ENCODE measurements at regions not wholly inside any gene's neighbourhood (a gene's known extent, or its start where the extent isn't known, plus 50 kb on each side); places are given as distances from the start of the nearest gene placed in this dataset.

- Histone ChIP-seq H3K36me3 (ENCODE audit: control insufficient read depth, insufficient read depth, low read length) (no peaks in the 10 kb centered on the region), H3K9me3 (ENCODE audit: control insufficient read depth, insufficient read depth, low read depth, low read length) (no peaks in the 10 kb centered on the region), H3K27me3 (ENCODE audit: control insufficient read depth, insufficient read depth, low read length) (no peaks in the 10 kb centered on the region), H3K27ac (ENCODE audit: low read length) (no peak overlapping the region), H3K4me3 (ENCODE audit: low read depth in 2 of 2, low read length in 2 of 2) (no peak overlapping the region), H3K4me1 (ENCODE audit: control insufficient read depth, insufficient read depth, low read length) (no peaks in the 10 kb centered on the region)
- no TSS peak for BruUV-seq (replicated peaks)
- in situ Hi-C loops (cut with HindIII; ENCODE audit: low pct_unique_long_range_greater_than_20kb, low sequenced_read_pairs): no loop called here
- TF ChIP-seq, protein P1, sequence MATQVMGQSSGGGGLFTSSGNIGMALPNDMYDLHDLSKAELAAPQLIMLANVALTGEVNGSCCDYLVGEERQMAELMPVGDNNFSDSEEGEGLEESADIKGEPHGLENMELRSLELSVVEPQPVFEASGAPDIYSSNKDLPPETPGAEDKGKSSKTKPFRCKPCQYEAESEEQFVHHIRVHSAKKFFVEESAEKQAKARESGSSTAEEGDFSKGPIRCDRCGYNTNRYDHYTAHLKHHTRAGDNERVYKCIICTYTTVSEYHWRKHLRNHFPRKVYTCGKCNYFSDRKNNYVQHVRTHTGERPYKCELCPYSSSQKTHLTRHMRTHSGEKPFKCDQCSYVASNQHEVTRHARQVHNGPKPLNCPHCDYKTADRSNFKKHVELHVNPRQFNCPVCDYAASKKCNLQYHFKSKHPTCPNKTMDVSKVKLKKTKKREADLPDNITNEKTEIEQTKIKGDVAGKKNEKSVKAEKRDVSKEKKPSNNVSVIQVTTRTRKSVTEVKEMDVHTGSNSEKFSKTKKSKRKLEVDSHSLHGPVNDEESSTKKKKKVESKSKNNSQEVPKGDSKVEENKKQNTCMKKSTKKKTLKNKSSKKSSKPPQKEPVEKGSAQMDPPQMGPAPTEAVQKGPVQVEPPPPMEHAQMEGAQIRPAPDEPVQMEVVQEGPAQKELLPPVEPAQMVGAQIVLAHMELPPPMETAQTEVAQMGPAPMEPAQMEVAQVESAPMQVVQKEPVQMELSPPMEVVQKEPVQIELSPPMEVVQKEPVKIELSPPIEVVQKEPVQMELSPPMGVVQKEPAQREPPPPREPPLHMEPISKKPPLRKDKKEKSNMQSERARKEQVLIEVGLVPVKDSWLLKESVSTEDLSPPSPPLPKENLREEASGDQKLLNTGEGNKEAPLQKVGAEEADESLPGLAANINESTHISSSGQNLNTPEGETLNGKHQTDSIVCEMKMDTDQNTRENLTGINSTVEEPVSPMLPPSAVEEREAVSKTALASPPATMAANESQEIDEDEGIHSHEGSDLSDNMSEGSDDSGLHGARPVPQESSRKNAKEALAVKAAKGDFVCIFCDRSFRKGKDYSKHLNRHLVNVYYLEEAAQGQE (IDR thresholded peaks at IDR 0.05; ENCODE audit: insufficient read depth in 1 of 2, low read depth in 2 of 2, low read length in 1 of 2): no peak
- no peak for TF ChIP-seq TCF7L2 (IDR thresholded peaks at IDR 0.05; ENCODE audit: low read depth, low read length)
- no peak for TF ChIP-seq SIN3A (IDR thresholded peaks at IDR 0.05; ENCODE audit: borderline replicate concordance, insufficient read depth, low read depth, low read length)
- TF ChIP-seq POLR2AphosphoS5 (IDR thresholded peaks at IDR 0.05; ENCODE audit: low read depth, low read length): no peak
- TF ChIP-seq CTCF (IDR thresholded peaks at IDR 0.05): no peak
- CTCF ChIA-PET: no interaction called here
- DNase-seq (ENCODE audit: low read depth, low spot score) (no peak), ATAC-seq (no peak)
- intact Hi-C loops (cut with micrococcal nuclease; ENCODE audit: unreplicated experiment): loop anchor here (10.0 kb wide), 1 partner anchor 1484 kb away; no protein-coding TSS in a partner anchor
- POLR2A ChIA-PET: no interaction called here
Measured at GRCh38 chr2:238730881-238731280, 117.0 kb upstream of the TWIST2 start.

- Histone ChIP-seq H3K9me3 (ENCODE audit: control insufficient read depth, insufficient read depth, low read depth, low read length) (no peaks in the 10 kb centered on the region), H3K27me3 (ENCODE audit: control insufficient read depth, insufficient read depth, low read length) (no peaks in the 10 kb centered on the region), H3K27ac (ENCODE audit: low read length) (no peak overlapping the region), H3K4me3 (ENCODE audit: low read depth in 2 of 2, low read length in 2 of 2) (no peak overlapping the region), H3K4me1 (ENCODE audit: control insufficient read depth, insufficient read depth, low read length) (no peaks in the 10 kb centered on the region), H3K36me3 (ENCODE audit: control insufficient read depth, insufficient read depth, low read length) (no peaks in the 10 kb centered on the region)
- ChIA-PET POLR2A (no interaction called here), CTCF (no interaction called here)
- no peak for TF ChIP-seq POLR2AphosphoS5 (IDR thresholded peaks at IDR 0.05; ENCODE audit: low read depth, low read length)
- TF ChIP-seq CTCF (IDR thresholded peaks at IDR 0.05): no peak
- TF ChIP-seq, protein P1 (IDR thresholded peaks at IDR 0.05; ENCODE audit: insufficient read depth in 1 of 2, low read depth in 2 of 2, low read length in 1 of 2): no peak
- TF ChIP-seq TCF7L2 (IDR thresholded peaks at IDR 0.05; ENCODE audit: low read depth, low read length): no peak
- no peak for TF ChIP-seq SIN3A (IDR thresholded peaks at IDR 0.05; ENCODE audit: borderline replicate concordance, insufficient read depth, low read depth, low read length)
- DNase-seq (ENCODE audit: low read depth, low spot score) (no peak), ATAC-seq (no peak)
- no TSS peak for BruUV-seq (replicated peaks)
- intact Hi-C loops (cut with micrococcal nuclease; ENCODE audit: unreplicated experiment): loop anchor here (10.0 kb wide), 1 partner anchor 1483 kb away; no protein-coding TSS in a partner anchor
- in situ Hi-C loops (cut with HindIII; ENCODE audit: low pct_unique_long_range_greater_than_20kb, low sequenced_read_pairs): no loop called here
Measured at GRCh38 chr2:238731961-238732360, 115.9 kb upstream of the TWIST2 start.
